ENCODE measurements at regions not wholly inside any gene's neighbourhood (a gene's known extent, or its start where the extent isn't known, plus 50 kb on each side); places are given as distances from the start of the nearest gene placed in this dataset.

DNA sequence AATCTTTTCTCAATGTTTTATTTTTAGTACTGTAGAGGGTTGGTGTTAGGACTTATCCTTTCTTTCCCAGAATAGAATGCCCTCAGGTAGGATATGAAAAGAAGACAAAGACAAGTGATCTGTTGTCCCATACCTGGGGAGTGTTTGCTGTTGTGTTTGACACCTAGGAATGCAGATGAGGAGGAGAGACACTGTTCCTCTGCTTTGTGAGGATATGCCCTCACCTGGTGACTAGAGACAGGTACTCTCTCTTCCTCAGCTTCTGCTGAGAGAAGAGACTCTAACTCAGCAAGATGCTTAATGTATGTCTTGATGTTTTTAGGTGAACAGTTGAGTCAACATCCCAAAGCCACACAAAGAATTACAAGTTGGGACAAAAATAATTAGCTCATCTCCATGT is 468.4 kb downstream of the PRR16 start:
- Histone ChIP-seq H3K4me3 (ENCODE audit: insufficient read depth, low read length) (no peak overlapping the region), H2AFZ (ENCODE audit: low read length) (no peak overlapping the region), H3K4me2 (ENCODE audit: insufficient read depth, low read length) (no peak overlapping the region), H3K4me1 (ENCODE audit: insufficient read depth, low read length) (no peaks in the 10 kb centered on the region), H3K9me3 (ENCODE audit: low read depth, low read length) (no peaks in the 10 kb centered on the region), H3K36me3 (ENCODE audit: insufficient read depth, low read length) (no peaks in the 10 kb centered on the region), H3K79me2 (ENCODE audit: insufficient read depth, low read length) (no peaks in the 10 kb centered on the region), H4K20me1 (ENCODE audit: insufficient read depth, low read length) (no peaks in the 10 kb centered on the region), H3K27me3 (ENCODE audit: insufficient read depth, low read length) (no peaks in the 10 kb centered on the region), H3K27ac (ENCODE audit: low read depth, low read length) (no peak overlapping the region)
- DNase-seq (ENCODE audit: insufficient read length, low spot score, missing footprints), result no peak
- TF ChIP-seq, protein P1, sequence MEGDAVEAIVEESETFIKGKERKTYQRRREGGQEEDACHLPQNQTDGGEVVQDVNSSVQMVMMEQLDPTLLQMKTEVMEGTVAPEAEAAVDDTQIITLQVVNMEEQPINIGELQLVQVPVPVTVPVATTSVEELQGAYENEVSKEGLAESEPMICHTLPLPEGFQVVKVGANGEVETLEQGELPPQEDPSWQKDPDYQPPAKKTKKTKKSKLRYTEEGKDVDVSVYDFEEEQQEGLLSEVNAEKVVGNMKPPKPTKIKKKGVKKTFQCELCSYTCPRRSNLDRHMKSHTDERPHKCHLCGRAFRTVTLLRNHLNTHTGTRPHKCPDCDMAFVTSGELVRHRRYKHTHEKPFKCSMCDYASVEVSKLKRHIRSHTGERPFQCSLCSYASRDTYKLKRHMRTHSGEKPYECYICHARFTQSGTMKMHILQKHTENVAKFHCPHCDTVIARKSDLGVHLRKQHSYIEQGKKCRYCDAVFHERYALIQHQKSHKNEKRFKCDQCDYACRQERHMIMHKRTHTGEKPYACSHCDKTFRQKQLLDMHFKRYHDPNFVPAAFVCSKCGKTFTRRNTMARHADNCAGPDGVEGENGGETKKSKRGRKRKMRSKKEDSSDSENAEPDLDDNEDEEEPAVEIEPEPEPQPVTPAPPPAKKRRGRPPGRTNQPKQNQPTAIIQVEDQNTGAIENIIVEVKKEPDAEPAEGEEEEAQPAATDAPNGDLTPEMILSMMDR (IDR thresholded peaks at IDR 0.05; ENCODE audit: extremely low read depth, low read depth, low read length), result no peak

DNA sequence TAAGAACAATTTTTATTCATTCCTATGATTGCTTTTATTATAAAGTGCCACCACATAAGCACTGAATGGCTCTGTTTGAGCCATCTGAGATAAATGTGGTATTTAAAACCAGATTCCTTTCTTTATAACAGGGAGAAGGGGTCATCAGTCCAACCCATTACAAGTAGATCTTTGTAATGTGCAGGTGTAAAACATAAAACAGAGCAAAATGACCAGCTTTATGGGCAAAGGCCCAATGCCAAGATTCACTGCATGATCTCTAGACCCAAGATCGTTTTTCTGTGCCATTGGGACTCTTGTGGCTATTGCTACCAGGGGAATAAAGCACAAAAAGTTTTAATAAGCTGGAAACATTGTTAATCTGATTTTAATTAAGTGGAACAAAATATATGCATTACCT is 469.9 kb downstream of the PRR16 start:
- no peak for DNase-seq (ENCODE audit: insufficient read length, low spot score, missing footprints)
- Histone ChIP-seq H3K4me3 (ENCODE audit: insufficient read depth, low read length) (no peak overlapping the region), H3K4me2 (ENCODE audit: insufficient read depth, low read length) (no peak overlapping the region)

DNA sequence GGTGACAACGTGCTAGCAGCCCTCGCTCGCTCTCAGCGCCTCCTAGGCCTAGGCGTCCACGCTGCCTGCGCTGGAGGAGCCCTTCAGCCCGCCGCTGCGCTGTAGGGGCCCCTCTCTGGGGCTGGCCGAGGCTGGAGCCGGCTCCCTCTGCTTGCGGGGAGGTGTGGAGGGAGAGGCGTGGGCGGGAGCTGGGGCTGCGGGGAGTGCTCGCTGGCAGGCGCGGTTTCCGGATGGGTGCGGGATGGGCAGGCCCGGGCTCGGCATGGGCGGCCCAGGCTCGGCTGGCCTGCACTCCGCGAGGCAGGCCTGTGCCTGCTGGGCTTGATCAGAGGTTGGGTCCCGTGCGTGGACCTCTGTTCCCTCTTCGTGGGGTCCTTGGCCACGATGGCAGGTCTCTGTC is 472.6 kb downstream of the PRR16 start:
- TF ChIP-seq, protein P1 (IDR thresholded peaks at IDR 0.05; ENCODE audit: extremely low read depth, low read depth, low read length), result no peak
- Histone ChIP-seq H3K79me2 (ENCODE audit: insufficient read depth, low read length) (no peaks in the 10 kb centered on the region), H3K4me3 (ENCODE audit: insufficient read depth, low read length) (no peak overlapping the region), H3K27ac (ENCODE audit: low read depth, low read length) (no peak overlapping the region), H3K4me2 (ENCODE audit: insufficient read depth, low read length) (no peak overlapping the region), H3K36me3 (ENCODE audit: insufficient read depth, low read length) (no peaks in the 10 kb centered on the region), H4K20me1 (ENCODE audit: insufficient read depth, low read length) (no peaks in the 10 kb centered on the region), H2AFZ (ENCODE audit: low read length) (no peak overlapping the region), H3K9me3 (ENCODE audit: low read depth, low read length) (no peaks in the 10 kb centered on the region), H3K27me3 (ENCODE audit: insufficient read depth, low read length) (no peaks in the 10 kb centered on the region), H3K4me1 (ENCODE audit: insufficient read depth, low read length) (no peaks in the 10 kb centered on the region)
- no peak for DNase-seq (ENCODE audit: insufficient read length, low spot score, missing footprints)

More for the DNA sequence above, 469.9 kb downstream of the PRR16 start:
- Histone ChIP-seq H4K20me1 (ENCODE audit: insufficient read depth, low read length) (no peaks in the 10 kb centered on the region), H2AFZ (ENCODE audit: low read length) (no peak overlapping the region), H3K79me2 (ENCODE audit: insufficient read depth, low read length) (no peaks in the 10 kb centered on the region), H3K27me3 (ENCODE audit: insufficient read depth, low read length) (no peaks in the 10 kb centered on the region), H3K4me1 (ENCODE audit: insufficient read depth, low read length) (no peaks in the 10 kb centered on the region), H3K36me3 (ENCODE audit: insufficient read depth, low read length) (no peaks in the 10 kb centered on the region), H3K9me3 (ENCODE audit: low read depth, low read length) (no peaks in the 10 kb centered on the region), H3K27ac (ENCODE audit: low read depth, low read length) (no peak overlapping the region)
- TF ChIP-seq, protein P1 (IDR thresholded peaks at IDR 0.05; ENCODE audit: extremely low read depth, low read depth, low read length), result no peak

DNA sequence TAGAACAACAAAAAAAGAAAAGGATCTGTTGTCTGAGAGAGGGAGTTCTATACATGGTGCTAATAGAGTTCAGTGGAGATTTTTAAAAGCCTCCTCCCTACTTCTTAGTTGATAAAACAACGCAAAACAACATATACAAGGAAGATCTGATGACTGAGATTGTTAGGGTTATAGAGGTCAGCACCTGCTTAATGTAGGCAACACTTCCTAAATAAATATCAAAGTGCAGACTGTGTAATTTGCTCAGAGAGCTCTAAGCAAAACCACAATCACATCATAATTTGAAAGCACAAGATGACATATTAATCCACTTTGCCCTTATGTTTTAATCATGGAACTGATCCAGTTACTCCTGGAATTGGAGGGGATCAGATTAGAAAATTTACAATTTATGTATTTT is 474.5 kb downstream of the PRR16 start:
- TF ChIP-seq, protein P1 (IDR thresholded peaks at IDR 0.05; ENCODE audit: extremely low read depth, low read depth, low read length), result no peak
- H2AFZ ChIP-seq (ENCODE audit: low read length), result no peak overlapping the region
- DNase-seq (ENCODE audit: insufficient read length, low spot score, missing footprints), result no peak

More for the DNA sequence above, 474.5 kb downstream of the PRR16 start:
- no peak overlapping the region for H3K4me2 ChIP-seq (ENCODE audit: insufficient read depth, low read length)
- no peaks in the 10 kb centered on the region for H3K4me1 ChIP-seq (ENCODE audit: insufficient read depth, low read length)
- H3K79me2 ChIP-seq (ENCODE audit: insufficient read depth, low read length), result no peaks in the 10 kb centered on the region
- H3K36me3 ChIP-seq (ENCODE audit: insufficient read depth, low read length), result no peaks in the 10 kb centered on the region
- no peaks in the 10 kb centered on the region for H3K9me3 ChIP-seq (ENCODE audit: low read depth, low read length)
- no peak overlapping the region for H3K4me3 ChIP-seq (ENCODE audit: insufficient read depth, low read length)
- H3K27ac ChIP-seq (ENCODE audit: low read depth, low read length), result no peak overlapping the region
- H4K20me1 ChIP-seq (ENCODE audit: insufficient read depth, low read length), result no peaks in the 10 kb centered on the region
- no peaks in the 10 kb centered on the region for H3K27me3 ChIP-seq (ENCODE audit: insufficient read depth, low read length)

Data from osteoblast (primary cell).